Calu3 (cell line): ENCODE measurements at regions not wholly inside any gene's neighbourhood (a gene's known extent, or its start where the extent isn't known, plus 50 kb on each side); places are given as distances from the start of the nearest gene placed in this dataset.

Experiments
- BruUV-seq: library from RNA; stranded (reverse); fragments of 400-500 nt; replicated peaks from 2 replicates; lab custom pipeline; 2021; lab: Mats Ljungman, UMichigan
- CTCF ChIA-PET: fragments of 300-600 bp; sonication (Branson Sonifier 250); formaldehyde crosslinking; loops from one replicate; lab custom pipeline; 2022; ENCODE audit warnings: antibody characterized with exemption; lab: Charles Lee
- DNase-seq: peaks from one replicate; pipeline ENCODE4 v3.0.0; 2022
- H3K27ac Mint-ChIP-seq: one replicate; pipeline ENCODE4 v1.8.0; 2022; ENCODE audit warnings: mixed read lengths; ENCODE audit not compliant: unreplicated experiment
- H3K27me3 Mint-ChIP-seq: one replicate; pipeline ENCODE4 v1.8.0; 2022; ENCODE audit warnings: mixed read lengths; ENCODE audit not compliant: unreplicated experiment
- H3K36me3 Mint-ChIP-seq: one replicate; pipeline ENCODE4 v1.8.0; 2022; ENCODE audit warnings: mild to moderate bottlenecking, moderate library complexity, mixed read lengths; ENCODE audit not compliant: insufficient read depth, unreplicated experiment
- H3K4me1 Mint-ChIP-seq: one replicate; pipeline ENCODE4 v1.8.0; 2022; ENCODE audit warnings: mild to moderate bottlenecking, low read depth, mixed read lengths; ENCODE audit not compliant: unreplicated experiment
- H3K4me3 Mint-ChIP-seq: one replicate; pipeline ENCODE4 v1.8.0; 2022; ENCODE audit warnings: mild to moderate bottlenecking, low read depth, moderate library complexity, mixed read lengths; ENCODE audit not compliant: unreplicated experiment
- H3K9me3 Mint-ChIP-seq: one replicate; pipeline ENCODE4 v1.8.0; 2022; ENCODE audit warnings: low read depth, mixed read lengths; ENCODE audit not compliant: unreplicated experiment
- CTCF ChIP-seq: fragments of 200-600 bp; IDR thresholded peaks from one replicate; pipeline ENCODE4 v1.8.0; 2022; ENCODE audit warnings: antibody characterized with exemption; ENCODE audit not compliant: unreplicated experiment
- intact Hi-C: fragments of 100-400 bp; cut with micrococcal nuclease; formaldehyde crosslinking; loops from one replicate; pipeline ENCODE4 v1.10.0; 2022; ENCODE audit not compliant: unreplicated experiment

- intact Hi-C loops, result no loop called here
These were observed 57.7 kb upstream of the ZC3H11B start for GRCh38 chr1:219670426-219671149.

GRCh38 chr1:219669556-219669955 lies 56.7 kb upstream of the ZC3H11B start:
- no peak for TF ChIP-seq CTCF
- H3K9me3 Mint-ChIP-seq, result no peaks in the 10 kb centered on the region

More at GRCh38 chr1:219670426-219671149, 57.7 kb upstream of the ZC3H11B start:
- CTCF ChIA-PET, result no interaction called here
- H3K36me3 Mint-ChIP-seq, result no peaks in the 10 kb centered on the region
- no peaks in the 10 kb centered on the region for H3K9me3 Mint-ChIP-seq
- H3K4me1 Mint-ChIP-seq, result no peaks in the 10 kb centered on the region
- TF ChIP-seq CTCF, result no peak
- H3K4me3 Mint-ChIP-seq, result no peak overlapping the region
- DNase-seq, result no peak
- peaks cover 64% of the 10 kb centered on the region for H3K27me3 Mint-ChIP-seq
- no TSS peak for BruUV-seq
- H3K27ac Mint-ChIP-seq, result no peak overlapping the region

GRCh38 chr1:219669042-219669441 lies 56.1 kb upstream of the ZC3H11B start:
- BruUV-seq, result no TSS peak
- Mint-ChIP-seq H3K27ac (no peak overlapping the region), H3K4me1 (no peaks in the 10 kb centered on the region), H3K36me3 (no peaks in the 10 kb centered on the region), H3K27me3 (peaks cover 49% of the 10 kb centered on the region), H3K4me3 (no peak overlapping the region), H3K9me3 (no peaks in the 10 kb centered on the region)
- CTCF ChIA-PET, result no interaction called here
- intact Hi-C loops, result loop anchor here (10.0 kb wide), 1 partner anchor 464 kb away; no protein-coding TSS in a partner anchor
- DNase-seq, result no peak
- no peak for TF ChIP-seq CTCF

More at GRCh38 chr1:219669556-219669955, 56.7 kb upstream of the ZC3H11B start:
- Mint-ChIP-seq H3K4me3 (no peak overlapping the region), H3K4me1 (no peaks in the 10 kb centered on the region), H3K36me3 (no peaks in the 10 kb centered on the region), H3K27me3 (peaks cover 53% of the 10 kb centered on the region), H3K27ac (no peak overlapping the region)
- DNase-seq, result no peak
- intact Hi-C loops, result loop anchor here (10.0 kb wide), 1 partner anchor 465 kb away; no protein-coding TSS in a partner anchor
- CTCF ChIA-PET, result no interaction called here
- BruUV-seq, result no TSS peak

GRCh38 chr1:219668446-219668845 lies 55.5 kb upstream of the ZC3H11B start:
- BruUV-seq, result no TSS peak
- Mint-ChIP-seq H3K9me3 (no peaks in the 10 kb centered on the region), H3K36me3 (no peaks in the 10 kb centered on the region), H3K4me1 (peaks cover under 1% of the 10 kb centered on the region), H3K4me3 (no peak overlapping the region), H3K27ac (no peak overlapping the region), H3K27me3 (peaks cover 48% of the 10 kb centered on the region)
- CTCF ChIA-PET, result interaction anchor here (0.7 kb wide), 1 partner anchor 17 kb away, joined by 4 read pairs; no protein-coding TSS in a partner anchor
- no peak for TF ChIP-seq CTCF
- intact Hi-C loops, result loop anchor here (10.0 kb wide), 1 partner anchor 464 kb away; no protein-coding TSS in a partner anchor
- no peak for DNase-seq
